Breast epithelium (tissue), 4 donors: ENCODE measurements at regions not wholly inside any gene's neighbourhood (a gene's known extent, or its start where the extent isn't known, plus 50 kb on each side); places are given as distances from the start of the nearest gene placed in this dataset.

Experiments used
- DNase-seq, 2 donors: peaks; one replicate each; pipeline ENCODE4 v3.0.0-alpha.2; 2019; ENCODE audit warnings: low spot score in 2 of 2
- H3K27ac ChIP-seq, 2 donors: fragments of 200-600 bp; sonication (generic) in 1 of 2; one replicate each; pipeline ENCODE4 v1.5.1; 2016 to 2019; ENCODE audit warnings: mild to moderate bottlenecking in 1 of 2
- H3K27me3 ChIP-seq, 2 donors: fragments of 200-600 bp; sonication (generic) in 1 of 2; one replicate each; pipeline versions ENCODE4 v1.5.1 to v1.6.0; 2017 to 2019; ENCODE audit warnings: control low read depth in 1 of 2, mild to moderate bottlenecking in 1 of 2
- H3K36me3 ChIP-seq: fragments of 200-600 bp; one replicate; pipeline ENCODE4 v1.5.1; 2019
- H3K4me1 ChIP-seq, 2 donors: fragments of 200-600 bp; sonication (generic); one replicate each; pipeline ENCODE4 v1.5.1; 2016 to 2019; ENCODE audit warnings: control low read depth in 1 of 2
- H3K4me3 ChIP-seq, 3 donors: fragments of 200-600 bp; sonication (generic); 1 replicate in 2 of 3; 2 replicates in 1 of 3; pipeline ENCODE4 v1.5.1; 2016 to 2019; ENCODE audit warnings: mild to moderate bottlenecking in 3 of 3, moderate library complexity in 2 of 3
- H3K9me3 ChIP-seq, 2 donors: fragments of 200-600 bp; sonication (generic) in 1 of 2; one replicate each; pipeline ENCODE4 v1.5.1; 2016 to 2019; ENCODE audit warnings: control low read depth in 1 of 2
- POLR2A ChIP-seq: fragments of 450-650 bp; IDR thresholded peaks from one replicate; pipeline ENCODE4 v1.6.1; 2016; ENCODE audit warnings: antibody characterized with exemption, mild to moderate bottlenecking, moderate library complexity
- POLR2AphosphoS5 ChIP-seq, 3 donors: sonication (generic); formaldehyde crosslinking; IDR thresholded peaks; one replicate each; pipeline ENCODE4 v1.6.1; 2017; ENCODE audit warnings: antibody characterized with exemption in 3 of 3
- intact Hi-C: fragments of 100-400 bp; cut with DNase I; formaldehyde crosslinking; loops from one replicate; pipeline ENCODE4 v1.15.1; 2023; ENCODE audit warnings: low total_unique reads
- TF ChIP-seq, protein P1 (sequence below), 3 donors: fragments of 450-650 bp; IDR thresholded peaks; one replicate each; pipeline ENCODE4 v1.5.1; 2016 to 2017; ENCODE audit warnings: antibody characterized with exemption in 3 of 3, mild to moderate bottlenecking in 3 of 3, moderate library complexity in 3 of 3

DNA sequence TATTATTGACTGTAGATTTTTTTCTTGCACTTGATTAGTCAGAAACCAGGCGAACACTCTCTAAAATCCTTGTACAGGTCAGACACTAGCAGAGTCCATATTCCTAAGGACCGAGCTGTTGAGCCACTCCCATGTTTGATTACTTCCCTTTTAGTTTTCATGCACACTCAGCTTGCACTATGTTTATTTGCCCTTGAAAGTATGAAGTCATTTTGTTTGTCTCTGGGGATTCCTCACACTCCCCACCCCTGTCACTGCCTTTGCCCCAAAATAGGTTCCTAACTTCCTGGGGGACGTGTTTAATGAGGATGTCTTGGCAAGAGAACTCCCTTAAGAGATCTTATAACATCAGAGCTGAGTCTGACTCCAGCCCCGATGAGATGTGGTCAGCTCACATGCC is 182.1 kb downstream of the EVX1 start:
- Histone ChIP-seq H3K4me3 (no peak overlapping the region), H3K27ac (no peak overlapping the region), H3K27me3 (no peaks in the 10 kb centered on the region), H3K36me3 (peaks cover 4% of the 10 kb centered on the region), H3K9me3 (no peaks in the 10 kb centered on the region), H3K4me1 (no peaks in the 10 kb centered on the region)
- TF ChIP-seq, protein P1, sequence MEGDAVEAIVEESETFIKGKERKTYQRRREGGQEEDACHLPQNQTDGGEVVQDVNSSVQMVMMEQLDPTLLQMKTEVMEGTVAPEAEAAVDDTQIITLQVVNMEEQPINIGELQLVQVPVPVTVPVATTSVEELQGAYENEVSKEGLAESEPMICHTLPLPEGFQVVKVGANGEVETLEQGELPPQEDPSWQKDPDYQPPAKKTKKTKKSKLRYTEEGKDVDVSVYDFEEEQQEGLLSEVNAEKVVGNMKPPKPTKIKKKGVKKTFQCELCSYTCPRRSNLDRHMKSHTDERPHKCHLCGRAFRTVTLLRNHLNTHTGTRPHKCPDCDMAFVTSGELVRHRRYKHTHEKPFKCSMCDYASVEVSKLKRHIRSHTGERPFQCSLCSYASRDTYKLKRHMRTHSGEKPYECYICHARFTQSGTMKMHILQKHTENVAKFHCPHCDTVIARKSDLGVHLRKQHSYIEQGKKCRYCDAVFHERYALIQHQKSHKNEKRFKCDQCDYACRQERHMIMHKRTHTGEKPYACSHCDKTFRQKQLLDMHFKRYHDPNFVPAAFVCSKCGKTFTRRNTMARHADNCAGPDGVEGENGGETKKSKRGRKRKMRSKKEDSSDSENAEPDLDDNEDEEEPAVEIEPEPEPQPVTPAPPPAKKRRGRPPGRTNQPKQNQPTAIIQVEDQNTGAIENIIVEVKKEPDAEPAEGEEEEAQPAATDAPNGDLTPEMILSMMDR (IDR thresholded peaks at IDR 0.05) = no peak
- TF ChIP-seq POLR2A (no peak), POLR2AphosphoS5 (IDR thresholded peaks at IDR 0.05) (no peak)
- no peak for DNase-seq
- intact Hi-C loops = no loop called here

GRCh38 chr7:27427416-27427815 is 184.8 kb downstream of the EVX1 start:
- Histone ChIP-seq H3K4me1 (no peaks in the 10 kb centered on the region), H3K27ac (no peak overlapping the region), H3K4me3 (no peak overlapping the region), H3K27me3 (no peaks in the 10 kb centered on the region), H3K36me3 (peaks cover 4% of the 10 kb centered on the region), H3K9me3 (no peaks in the 10 kb centered on the region)
- DNase-seq = no peak
- TF ChIP-seq, protein P1 (IDR thresholded peaks at IDR 0.05) = no peak
- no peak for TF ChIP-seq POLR2AphosphoS5 (IDR thresholded peaks at IDR 0.05)
- TF ChIP-seq POLR2A = no peak
- intact Hi-C loops = no loop called here

DNA sequence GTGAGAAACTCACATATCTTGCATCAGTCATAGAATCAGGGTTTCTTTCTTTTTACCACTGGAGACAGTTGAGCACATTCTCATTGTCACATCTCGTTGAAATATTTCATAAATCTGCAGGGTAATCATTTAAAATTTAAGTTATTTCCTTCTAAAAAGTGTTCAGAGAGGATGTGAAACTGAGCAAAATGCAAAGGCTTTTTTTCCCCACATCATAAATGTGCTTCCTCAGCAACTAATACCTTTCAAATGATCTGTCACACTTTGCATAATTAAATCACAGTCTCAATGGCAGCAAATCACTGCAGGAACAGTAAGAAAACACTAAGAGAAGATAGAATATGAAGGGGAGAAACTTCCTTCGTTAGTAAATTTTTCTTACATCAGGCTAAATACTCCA is 187.5 kb downstream of the EVX1 start:
- no peaks in the 10 kb centered on the region for H3K27me3 ChIP-seq
- no peak for DNase-seq
- intact Hi-C loops = no loop called here

DNA sequence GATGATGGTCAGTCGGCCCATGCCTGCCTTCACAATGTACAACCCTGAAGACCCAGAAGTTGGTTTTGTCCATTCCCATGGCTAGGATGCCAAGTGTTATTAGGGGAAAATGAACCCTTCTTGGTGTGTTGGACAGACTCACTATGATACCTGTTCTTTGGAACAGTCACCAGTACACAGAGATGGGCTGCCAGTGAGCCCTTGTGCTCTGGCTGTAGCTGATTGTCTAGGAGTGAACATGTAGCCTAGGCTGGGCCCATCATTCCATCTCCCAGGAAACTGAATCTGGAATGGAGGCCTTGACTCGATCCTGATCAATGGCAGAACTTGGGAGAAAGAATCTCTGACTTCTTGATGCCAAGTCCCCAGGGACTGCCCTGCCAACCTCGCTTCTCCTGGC is 188.9 kb downstream of the EVX1 start:
- intact Hi-C loops = no loop called here

More for the DNA sequence above, 187.5 kb downstream of the EVX1 start:
- no peak overlapping the region for H3K4me3 ChIP-seq
- no peak for TF ChIP-seq POLR2AphosphoS5 (IDR thresholded peaks at IDR 0.05)
- TF ChIP-seq POLR2A = no peak
- TF ChIP-seq, protein P1 (IDR thresholded peaks at IDR 0.05) = no peak
- H3K27ac ChIP-seq = no peak overlapping the region
- H3K36me3 ChIP-seq = peaks cover 4% of the 10 kb centered on the region
- H3K9me3 ChIP-seq = no peaks in the 10 kb centered on the region
- H3K4me1 ChIP-seq = no peaks in the 10 kb centered on the region

DNA sequence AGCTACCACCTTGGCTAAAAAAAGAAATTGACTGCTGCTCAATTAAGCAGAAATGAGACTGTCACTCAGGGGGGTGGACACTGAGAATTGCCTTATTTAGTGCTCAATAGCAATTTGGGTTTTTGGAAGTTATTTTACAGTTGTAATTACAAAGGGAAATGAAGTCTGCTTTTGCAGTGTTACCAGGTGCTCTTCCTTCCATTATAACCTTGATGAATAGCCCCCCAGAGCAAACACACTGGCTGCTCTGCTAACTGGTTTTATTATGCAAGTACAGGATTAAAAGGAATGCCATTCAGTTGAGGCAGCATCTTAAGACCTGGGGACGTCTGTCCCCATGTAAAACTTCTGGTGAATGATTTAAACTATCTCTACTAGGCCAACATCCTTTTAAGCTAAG is 191.0 kb downstream of the EVX1 start:
- intact Hi-C loops = no loop called here

More for the DNA sequence above, 188.9 kb downstream of the EVX1 start:
- H3K9me3 ChIP-seq = no peaks in the 10 kb centered on the region
- H3K4me3 ChIP-seq = no peak overlapping the region
- no peak for DNase-seq
- no peak for TF ChIP-seq POLR2AphosphoS5 (IDR thresholded peaks at IDR 0.05)
- TF ChIP-seq, protein P1 (IDR thresholded peaks at IDR 0.05) = no peak
- peaks cover 4% of the 10 kb centered on the region for H3K36me3 ChIP-seq
- no peaks in the 10 kb centered on the region for H3K4me1 ChIP-seq
- no peaks in the 10 kb centered on the region for H3K27me3 ChIP-seq
- no peak overlapping the region for H3K27ac ChIP-seq

More for the DNA sequence above, 191.0 kb downstream of the EVX1 start:
- TF ChIP-seq POLR2A (no peak), POLR2AphosphoS5 (IDR thresholded peaks at IDR 0.05) (no peak)
- Histone ChIP-seq H3K36me3 (no peaks in the 10 kb centered on the region), H3K9me3 (no peaks in the 10 kb centered on the region), H3K4me3 (no peak overlapping the region), H3K4me1 (no peaks in the 10 kb centered on the region), H3K27ac (no peak overlapping the region), H3K27me3 (no peaks in the 10 kb centered on the region)
- no peak for DNase-seq
